ENCODE measurements at regions not wholly inside any gene's neighbourhood (a gene's known extent, or its start where the extent isn't known, plus 50 kb on each side); places are given as distances from the start of the nearest gene placed in this dataset.

DNA sequence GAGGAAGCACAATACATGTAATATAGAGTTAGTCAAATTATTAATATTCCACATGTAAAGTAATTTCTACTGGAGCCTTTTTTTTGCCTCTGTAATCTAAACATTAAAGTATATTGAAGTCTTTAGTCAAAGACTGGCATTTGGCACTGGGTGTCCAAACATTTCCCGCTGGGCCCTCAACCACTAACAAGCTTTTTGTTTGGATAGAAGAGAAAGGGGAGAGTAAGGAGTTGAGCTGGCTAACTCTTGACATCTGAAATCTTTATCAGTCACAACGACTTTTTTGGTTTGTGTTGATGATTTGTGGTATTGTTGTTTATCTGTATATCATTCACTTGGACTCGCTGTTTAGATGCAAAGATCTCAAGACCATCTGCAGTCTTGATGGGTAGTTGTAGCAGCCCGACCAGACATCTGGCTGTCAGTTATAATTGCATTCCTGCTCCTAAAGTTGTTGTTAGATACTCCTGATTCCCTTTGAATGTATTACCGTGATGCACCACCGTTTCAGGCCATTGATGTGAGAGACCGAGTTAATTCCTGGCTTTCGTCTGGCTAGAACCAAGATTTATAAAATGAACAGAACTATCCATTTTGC is 379.6 kb downstream of the MTX2 start:
- ATAC-seq (no peak), DNase-seq (ENCODE audit: low read depth, low spot score) (no peak)
- ChIA-PET POLR2A (no interaction called here), CTCF (no interaction called here)
- no peak overlapping the region for H3K4me3 ChIP-seq (ENCODE audit: low read depth in 2 of 2, low read length in 2 of 2)
- H3K36me3 ChIP-seq (ENCODE audit: control insufficient read depth, insufficient read depth, low read length), result no peaks in the 10 kb centered on the region
- BruUV-seq (replicated peaks), result no TSS peak
- TF ChIP-seq, protein P1, sequence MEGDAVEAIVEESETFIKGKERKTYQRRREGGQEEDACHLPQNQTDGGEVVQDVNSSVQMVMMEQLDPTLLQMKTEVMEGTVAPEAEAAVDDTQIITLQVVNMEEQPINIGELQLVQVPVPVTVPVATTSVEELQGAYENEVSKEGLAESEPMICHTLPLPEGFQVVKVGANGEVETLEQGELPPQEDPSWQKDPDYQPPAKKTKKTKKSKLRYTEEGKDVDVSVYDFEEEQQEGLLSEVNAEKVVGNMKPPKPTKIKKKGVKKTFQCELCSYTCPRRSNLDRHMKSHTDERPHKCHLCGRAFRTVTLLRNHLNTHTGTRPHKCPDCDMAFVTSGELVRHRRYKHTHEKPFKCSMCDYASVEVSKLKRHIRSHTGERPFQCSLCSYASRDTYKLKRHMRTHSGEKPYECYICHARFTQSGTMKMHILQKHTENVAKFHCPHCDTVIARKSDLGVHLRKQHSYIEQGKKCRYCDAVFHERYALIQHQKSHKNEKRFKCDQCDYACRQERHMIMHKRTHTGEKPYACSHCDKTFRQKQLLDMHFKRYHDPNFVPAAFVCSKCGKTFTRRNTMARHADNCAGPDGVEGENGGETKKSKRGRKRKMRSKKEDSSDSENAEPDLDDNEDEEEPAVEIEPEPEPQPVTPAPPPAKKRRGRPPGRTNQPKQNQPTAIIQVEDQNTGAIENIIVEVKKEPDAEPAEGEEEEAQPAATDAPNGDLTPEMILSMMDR (IDR thresholded peaks at IDR 0.05), result no peak
- TF ChIP-seq, protein P2, sequence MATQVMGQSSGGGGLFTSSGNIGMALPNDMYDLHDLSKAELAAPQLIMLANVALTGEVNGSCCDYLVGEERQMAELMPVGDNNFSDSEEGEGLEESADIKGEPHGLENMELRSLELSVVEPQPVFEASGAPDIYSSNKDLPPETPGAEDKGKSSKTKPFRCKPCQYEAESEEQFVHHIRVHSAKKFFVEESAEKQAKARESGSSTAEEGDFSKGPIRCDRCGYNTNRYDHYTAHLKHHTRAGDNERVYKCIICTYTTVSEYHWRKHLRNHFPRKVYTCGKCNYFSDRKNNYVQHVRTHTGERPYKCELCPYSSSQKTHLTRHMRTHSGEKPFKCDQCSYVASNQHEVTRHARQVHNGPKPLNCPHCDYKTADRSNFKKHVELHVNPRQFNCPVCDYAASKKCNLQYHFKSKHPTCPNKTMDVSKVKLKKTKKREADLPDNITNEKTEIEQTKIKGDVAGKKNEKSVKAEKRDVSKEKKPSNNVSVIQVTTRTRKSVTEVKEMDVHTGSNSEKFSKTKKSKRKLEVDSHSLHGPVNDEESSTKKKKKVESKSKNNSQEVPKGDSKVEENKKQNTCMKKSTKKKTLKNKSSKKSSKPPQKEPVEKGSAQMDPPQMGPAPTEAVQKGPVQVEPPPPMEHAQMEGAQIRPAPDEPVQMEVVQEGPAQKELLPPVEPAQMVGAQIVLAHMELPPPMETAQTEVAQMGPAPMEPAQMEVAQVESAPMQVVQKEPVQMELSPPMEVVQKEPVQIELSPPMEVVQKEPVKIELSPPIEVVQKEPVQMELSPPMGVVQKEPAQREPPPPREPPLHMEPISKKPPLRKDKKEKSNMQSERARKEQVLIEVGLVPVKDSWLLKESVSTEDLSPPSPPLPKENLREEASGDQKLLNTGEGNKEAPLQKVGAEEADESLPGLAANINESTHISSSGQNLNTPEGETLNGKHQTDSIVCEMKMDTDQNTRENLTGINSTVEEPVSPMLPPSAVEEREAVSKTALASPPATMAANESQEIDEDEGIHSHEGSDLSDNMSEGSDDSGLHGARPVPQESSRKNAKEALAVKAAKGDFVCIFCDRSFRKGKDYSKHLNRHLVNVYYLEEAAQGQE (IDR thresholded peaks at IDR 0.05; ENCODE audit: insufficient read depth in 1 of 2, low read depth in 2 of 2, low read length in 1 of 2), result no peak
- no peak for TF ChIP-seq TCF7L2 (IDR thresholded peaks at IDR 0.05; ENCODE audit: low read depth, low read length)
- no peak for TF ChIP-seq SIN3A (IDR thresholded peaks at IDR 0.05; ENCODE audit: borderline replicate concordance, insufficient read depth, low read depth, low read length)
- TF ChIP-seq POLR2AphosphoS5 (IDR thresholded peaks at IDR 0.05; ENCODE audit: low read depth, low read length), result no peak
- no peaks in the 10 kb centered on the region for H3K27me3 ChIP-seq (ENCODE audit: control insufficient read depth, insufficient read depth, low read length)
- intact Hi-C loops (cut with micrococcal nuclease; ENCODE audit: unreplicated experiment) (no loop called here), in situ Hi-C loops (cut with HindIII; ENCODE audit: low pct_unique_long_range_greater_than_20kb, low sequenced_read_pairs) (no loop called here)
- H3K4me1 ChIP-seq (ENCODE audit: control insufficient read depth, insufficient read depth, low read length), result no peaks in the 10 kb centered on the region
- H3K9me3 ChIP-seq (ENCODE audit: control insufficient read depth, insufficient read depth, low read depth, low read length), result no peaks in the 10 kb centered on the region
- no peak overlapping the region for H3K27ac ChIP-seq (ENCODE audit: low read length)

DNA sequence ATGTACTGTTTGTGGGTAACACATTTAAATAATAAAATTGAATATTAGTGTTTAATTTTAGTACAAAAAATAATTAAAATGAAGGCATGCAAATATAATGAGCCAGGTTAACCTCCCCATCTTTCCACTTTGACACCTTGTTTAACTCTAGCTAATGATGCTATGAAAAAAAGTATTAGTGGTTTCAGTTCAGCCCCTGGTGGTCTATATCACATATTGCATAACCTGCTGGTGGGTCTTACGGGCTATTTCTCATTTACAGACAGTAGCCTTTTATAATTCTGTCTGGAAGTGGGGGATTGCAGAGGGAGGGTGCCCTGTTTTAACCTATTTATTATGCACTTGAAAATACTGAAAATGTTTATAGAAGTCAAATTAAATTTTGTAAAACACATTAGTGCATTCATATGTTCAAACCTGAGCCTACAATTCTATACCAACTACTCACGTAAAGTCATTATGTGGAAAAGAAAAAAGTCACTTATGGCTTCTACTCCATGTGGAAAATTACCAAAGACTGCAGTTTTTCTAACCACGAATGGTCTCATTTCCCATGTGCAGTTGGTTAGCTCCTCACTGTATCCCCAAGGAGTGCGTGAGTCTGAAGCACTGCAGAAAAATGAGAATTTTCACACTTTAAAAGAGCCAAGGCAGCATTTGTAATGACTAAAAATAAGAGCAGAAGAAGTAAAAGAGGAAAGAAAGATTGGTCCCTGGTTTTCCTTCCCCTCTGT is 381.0 kb downstream of the MTX2 start:
- in situ Hi-C loops (cut with HindIII; ENCODE audit: low pct_unique_long_range_greater_than_20kb, low sequenced_read_pairs) (no loop called here), intact Hi-C loops (cut with micrococcal nuclease; ENCODE audit: unreplicated experiment) (loop anchor here (5.0 kb wide), 3 partner anchors 162 to 523 kb away; partner anchors contain the start of gene HOXD8)
- POLR2A ChIA-PET, result no interaction called here
- DNase-seq (ENCODE audit: low read depth, low spot score), result no peak
- Histone ChIP-seq H3K27me3 (ENCODE audit: control insufficient read depth, insufficient read depth, low read length) (no peaks in the 10 kb centered on the region), H3K4me3 (ENCODE audit: low read depth in 2 of 2, low read length in 2 of 2) (no peak overlapping the region), H3K4me1 (ENCODE audit: control insufficient read depth, insufficient read depth, low read length) (no peaks in the 10 kb centered on the region), H3K27ac (ENCODE audit: low read length) (no peak overlapping the region), H3K9me3 (ENCODE audit: control insufficient read depth, insufficient read depth, low read depth, low read length) (no peaks in the 10 kb centered on the region), H3K36me3 (ENCODE audit: control insufficient read depth, insufficient read depth, low read length) (no peaks in the 10 kb centered on the region; the same call in 1 of the 2 replicates)
- no peak for ATAC-seq
- no TSS peak for BruUV-seq (replicated peaks)
- TF ChIP-seq, protein P1 (IDR thresholded peaks at IDR 0.05), result no peak; the same call in 1 of the 2 replicates
- TF ChIP-seq SIN3A (IDR thresholded peaks at IDR 0.05; ENCODE audit: borderline replicate concordance, insufficient read depth, low read depth, low read length) (no peak), TCF7L2 (IDR thresholded peaks at IDR 0.05; ENCODE audit: low read depth, low read length) (no peak), POLR2AphosphoS5 (IDR thresholded peaks at IDR 0.05; ENCODE audit: low read depth, low read length) (no peak)
- TF ChIP-seq, protein P2 (IDR thresholded peaks at IDR 0.05; ENCODE audit: insufficient read depth in 1 of 2, low read depth in 2 of 2, low read length in 1 of 2), result no peak
- CTCF ChIA-PET, result interaction anchor here (0.8 kb wide), 1 partner anchor 21 kb away, joined by 4 read pairs; no protein-coding TSS in a partner anchor
